Natural killer cell (primary cell): ENCODE measurements at regions not wholly inside any gene's neighbourhood (a gene's known extent, or its start where the extent isn't known, plus 50 kb on each side); places are given as distances from the start of the nearest gene placed in this dataset.

ENCODE experiments used
- ATAC-seq, 3 donors: fragments of 150-1000 bp in 2 of 3; fragments of 200-7000 bp in 1 of 3; cut with Tn5 transposase; 1 replicate in 1 of 3; 2 replicates in 2 of 3; pipeline ENCODE4 v1.10.0; 2021; ENCODE audit warnings: mild to moderate bottlenecking in 2 of 3, moderate library complexity in 2 of 3
- DNase-seq, 2 donors: peaks; one replicate each; pipeline versions ENCODE4 v3.0.0 to v3.0.0-alpha.2; 2013 to 2021; ENCODE audit warnings: mixed read lengths in 1 of 2
- H3K27ac ChIP-seq: one replicate; pipeline ENCODE4 v1.5.1; 2013; ENCODE audit warnings: mild to moderate bottlenecking, low read length
- H3K27me3 ChIP-seq: one replicate; pipeline ENCODE4 v1.6.1; 2013; ENCODE audit warnings: low read length; ENCODE audit not compliant: control insufficient read depth, insufficient read depth
- H3K36me3 ChIP-seq: one replicate; pipeline ENCODE4 v1.6.1; 2013; ENCODE audit warnings: low read length; ENCODE audit not compliant: control insufficient read depth, insufficient read depth
- H3K4me1 ChIP-seq: one replicate; pipeline ENCODE4 v1.6.1; 2013; ENCODE audit warnings: low read length; ENCODE audit not compliant: control insufficient read depth, insufficient read depth
- H3K4me3 ChIP-seq: one replicate; pipeline ENCODE4 v1.5.1; 2013; ENCODE audit warnings: low read length
- H3K9me3 ChIP-seq: one replicate; pipeline ENCODE4 v1.6.1; 2013; ENCODE audit warnings: low read length; ENCODE audit not compliant: control insufficient read depth, insufficient read depth
- H3K27ac Mint-ChIP-seq, 2 donors: one replicate each; pipeline ENCODE4 v1.8.0; 2022; ENCODE audit warnings: mild to moderate bottlenecking in 2 of 2, mixed read lengths in 2 of 2, moderate library complexity in 1 of 2
- H3K27me3 Mint-ChIP-seq, 2 donors: one replicate each; pipeline ENCODE4 v1.8.0; 2022; ENCODE audit warnings: low read depth in 2 of 2, mixed read lengths in 2 of 2
- H3K36me3 Mint-ChIP-seq: one replicate; pipeline ENCODE4 v1.8.0; 2022; ENCODE audit warnings: mixed read lengths
- H3K4me1 Mint-ChIP-seq, 2 donors: one replicate each; pipeline ENCODE4 v1.8.0; 2022; ENCODE audit warnings: mixed read lengths in 2 of 2
- H3K4me3 Mint-ChIP-seq: one replicate; pipeline ENCODE4 v1.8.0; 2022; ENCODE audit warnings: mild to moderate bottlenecking, moderate library complexity, mixed read lengths
- H3K9me3 Mint-ChIP-seq, 2 donors: one replicate each; pipeline ENCODE4 v1.8.0; 2022; ENCODE audit warnings: mixed read lengths in 2 of 2
- WGBS: methylation state at CpG from one replicate; pipeline ENCODE4 v1.1.7; 2013; ENCODE audit warnings: missing lambda C conversion rate; ENCODE audit not compliant: insufficient coverage; 5-methylcytosine and 5-hydroxymethylcytosine counted together
- intact Hi-C: fragments of 100-400 bp; cut with micrococcal nuclease; formaldehyde crosslinking; loops from one replicate; pipeline ENCODE4 v1.14.2; 2022
- TF ChIP-seq, protein P1 (sequence below): fragments of 200-600 bp; IDR thresholded peaks from one replicate; pipeline ENCODE4 v1.8.0; 2022; ENCODE audit warnings: antibody characterized with exemption

DNA sequence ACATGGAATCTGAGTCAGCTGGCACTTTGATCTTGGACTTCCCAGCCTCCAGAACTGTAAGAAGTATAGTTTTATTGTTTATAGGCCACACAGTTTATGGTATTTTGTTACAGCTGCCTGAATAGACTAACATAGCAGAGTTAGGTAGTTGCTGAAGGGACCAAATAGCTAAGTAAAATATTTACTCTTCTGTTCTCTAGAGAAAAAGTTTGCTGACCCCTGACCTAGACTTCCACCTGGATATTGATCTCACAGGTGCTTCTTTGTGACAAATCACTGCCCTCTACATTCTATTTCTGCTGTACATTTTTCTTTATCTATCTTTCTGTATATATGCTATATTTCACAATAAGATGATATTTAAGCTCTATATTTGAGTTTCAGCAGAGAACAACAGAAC lies 212.5 kb downstream of the CSNK2A3 start:
- no peaks in the 10 kb centered on the region for H3K4me1 ChIP-seq
- Mint-ChIP-seq H3K9me3 (no peaks in the 10 kb centered on the region), H3K27ac (no peak overlapping the region)

DNA sequence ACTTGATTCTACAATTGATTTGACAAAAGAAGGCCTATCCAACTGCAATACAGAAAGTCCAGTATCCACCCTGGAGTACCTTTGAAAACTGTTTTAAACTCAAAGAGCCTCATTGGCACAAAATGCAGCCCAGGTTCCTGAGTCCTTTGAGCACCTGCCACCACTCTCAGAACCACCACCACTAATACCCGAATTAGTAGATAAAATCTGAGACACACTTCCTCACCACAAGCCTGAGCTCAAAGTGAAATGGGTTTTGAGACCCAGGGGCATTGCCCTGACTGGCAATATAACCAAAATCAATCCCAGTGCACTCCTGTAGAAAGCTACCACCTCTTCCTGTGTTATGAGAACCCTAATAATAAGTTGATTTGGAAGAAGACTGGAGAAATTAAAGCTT lies 215.7 kb downstream of the CSNK2A3 start:
- Histone ChIP-seq H3K9me3 (no peaks in the 10 kb centered on the region), H3K4me3 (no peak overlapping the region), H3K36me3 (no peaks in the 10 kb centered on the region), H3K27ac (no peak overlapping the region), H3K27me3 (no peaks in the 10 kb centered on the region), H3K4me1 (no peaks in the 10 kb centered on the region)
- H3K27me3 Mint-ChIP-seq: peaks cover 13 to 18% of the 10 kb centered on the region in 2 donors
- no peak overlapping the region for H3K4me3 Mint-ChIP-seq
- H3K36me3 Mint-ChIP-seq: no peaks in the 10 kb centered on the region
- no peaks in the 10 kb centered on the region for H3K4me1 Mint-ChIP-seq
- intact Hi-C loops: no loop called here
- WGBS: 0% methylated on average over 1 of the region's 1 CpG
- no peak for ATAC-seq
- H3K27ac Mint-ChIP-seq: no peak overlapping the region
- TF ChIP-seq, protein P1, sequence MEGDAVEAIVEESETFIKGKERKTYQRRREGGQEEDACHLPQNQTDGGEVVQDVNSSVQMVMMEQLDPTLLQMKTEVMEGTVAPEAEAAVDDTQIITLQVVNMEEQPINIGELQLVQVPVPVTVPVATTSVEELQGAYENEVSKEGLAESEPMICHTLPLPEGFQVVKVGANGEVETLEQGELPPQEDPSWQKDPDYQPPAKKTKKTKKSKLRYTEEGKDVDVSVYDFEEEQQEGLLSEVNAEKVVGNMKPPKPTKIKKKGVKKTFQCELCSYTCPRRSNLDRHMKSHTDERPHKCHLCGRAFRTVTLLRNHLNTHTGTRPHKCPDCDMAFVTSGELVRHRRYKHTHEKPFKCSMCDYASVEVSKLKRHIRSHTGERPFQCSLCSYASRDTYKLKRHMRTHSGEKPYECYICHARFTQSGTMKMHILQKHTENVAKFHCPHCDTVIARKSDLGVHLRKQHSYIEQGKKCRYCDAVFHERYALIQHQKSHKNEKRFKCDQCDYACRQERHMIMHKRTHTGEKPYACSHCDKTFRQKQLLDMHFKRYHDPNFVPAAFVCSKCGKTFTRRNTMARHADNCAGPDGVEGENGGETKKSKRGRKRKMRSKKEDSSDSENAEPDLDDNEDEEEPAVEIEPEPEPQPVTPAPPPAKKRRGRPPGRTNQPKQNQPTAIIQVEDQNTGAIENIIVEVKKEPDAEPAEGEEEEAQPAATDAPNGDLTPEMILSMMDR: no peak
- H3K9me3 Mint-ChIP-seq: no peaks in the 10 kb centered on the region
- DNase-seq: peak in 1 of 2 donors; percentile 44

More for the DNA sequence above, 212.5 kb downstream of the CSNK2A3 start:
- no peak for DNase-seq
- H3K4me1 Mint-ChIP-seq: no peaks in the 10 kb centered on the region
- ATAC-seq: no peak
- intact Hi-C loops: no loop called here
- no peaks in the 10 kb centered on the region for H3K9me3 ChIP-seq
- no peaks in the 10 kb centered on the region for H3K36me3 Mint-ChIP-seq
- no peak overlapping the region for H3K4me3 Mint-ChIP-seq
- no peak overlapping the region for H3K27ac ChIP-seq
- H3K27me3 Mint-ChIP-seq: peaks cover 0 to 10% of the 10 kb centered on the region in 2 donors
- H3K27me3 ChIP-seq: no peaks in the 10 kb centered on the region
- TF ChIP-seq, protein P1: no peak
- H3K4me3 ChIP-seq: no peak overlapping the region
- H3K36me3 ChIP-seq: no peaks in the 10 kb centered on the region

DNA sequence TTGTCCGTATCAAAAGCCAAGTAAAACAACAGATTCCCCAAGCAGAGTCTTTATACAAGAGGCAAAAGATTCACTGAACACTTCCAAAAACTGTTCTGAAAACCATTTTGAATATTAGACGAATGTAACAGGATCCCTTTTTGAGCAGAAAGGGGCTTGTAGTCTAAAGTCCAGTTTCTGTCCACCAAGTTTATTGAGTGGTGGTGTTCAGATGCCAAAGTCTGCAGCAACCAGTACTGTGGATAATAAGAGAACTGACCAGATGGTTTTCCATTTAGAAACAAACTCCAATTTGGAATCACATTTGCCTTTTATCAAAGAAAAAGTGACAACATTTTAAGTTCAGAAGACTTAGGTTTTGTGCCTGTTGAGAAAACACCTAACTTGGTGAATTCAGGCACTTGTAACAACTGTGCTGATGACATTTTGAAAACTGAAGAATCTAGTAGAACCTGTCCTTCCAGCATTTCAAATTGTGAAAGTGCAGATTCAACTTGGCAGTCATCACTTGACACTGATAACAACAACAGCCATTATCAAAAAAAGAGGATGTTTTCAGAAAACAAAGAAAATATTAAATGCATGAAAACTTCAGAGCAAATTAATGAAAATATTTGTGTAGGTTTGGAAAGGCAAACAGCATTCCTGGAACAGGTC lies 217.1 kb downstream of the CSNK2A3 start:
- intact Hi-C loops: no loop called here
- no peaks in the 10 kb centered on the region for H3K9me3 ChIP-seq

More for the DNA sequence above, 217.1 kb downstream of the CSNK2A3 start:
- TF ChIP-seq, protein P1: no peak
- ATAC-seq (no peak), DNase-seq (no peak)
- no peak overlapping the region for H3K27ac ChIP-seq
- no peak overlapping the region for H3K4me3 ChIP-seq
- no peak overlapping the region for H3K4me3 Mint-ChIP-seq
- WGBS: 87% methylated on average over 2 of the region's 2 CpGs
- H3K9me3 Mint-ChIP-seq: no peaks in the 10 kb centered on the region
- no peaks in the 10 kb centered on the region for H3K27me3 ChIP-seq
- no peak overlapping the region for H3K27ac Mint-ChIP-seq
- H3K36me3 ChIP-seq: no peaks in the 10 kb centered on the region
- H3K4me1 Mint-ChIP-seq: no peaks in the 10 kb centered on the region
- H3K36me3 Mint-ChIP-seq: no peaks in the 10 kb centered on the region
- peaks cover 16 to 19% of the 10 kb centered on the region in 2 donors for H3K27me3 Mint-ChIP-seq
- no peaks in the 10 kb centered on the region for H3K4me1 ChIP-seq
